ENCODE measurements at regions not wholly inside any gene's neighbourhood (a gene's known extent, or its start where the extent isn't known, plus 50 kb on each side); places are given as distances from the start of the nearest gene placed in this dataset.

GRCh38 chr21:14846621-14847020 lies 218.2 kb downstream of the NRIP1 start:
- Histone ChIP-seq H3K36me3 (no peaks in the 10 kb centered on the region), H3K27ac (no peak overlapping the region), H3K4me3 (no peak overlapping the region), H3K9me3 (no peaks in the 10 kb centered on the region), H3K27me3 (no peaks in the 10 kb centered on the region), H3K4me1 (no peaks in the 10 kb centered on the region)
- intact Hi-C loops (cut with DNase I) = no loop called here
- DNase-seq = no peak
- TF ChIP-seq CTCF (IDR thresholded peaks at IDR 0.05) (no peak), POLR2A (IDR thresholded peaks at IDR 0.05) (no peak)

GRCh38 chr21:14844001-14844400 lies 220.8 kb downstream of the NRIP1 start:
- no peak for TF ChIP-seq CTCF (IDR thresholded peaks at IDR 0.05)
- no peak for TF ChIP-seq POLR2A (IDR thresholded peaks at IDR 0.05)
- Histone ChIP-seq H3K27me3 (no peaks in the 10 kb centered on the region), H3K36me3 (no peaks in the 10 kb centered on the region), H3K4me3 (no peak overlapping the region), H3K4me1 (no peaks in the 10 kb centered on the region), H3K27ac (no peak overlapping the region), H3K9me3 (no peaks in the 10 kb centered on the region)
- no peak for DNase-seq
- intact Hi-C loops (cut with DNase I) = no loop called here

GRCh38 chr21:14842601-14843000 lies 222.2 kb downstream of the NRIP1 start:
- Histone ChIP-seq H3K27me3 (no peaks in the 10 kb centered on the region), H3K27ac (no peak overlapping the region), H3K4me3 (no peak overlapping the region), H3K36me3 (no peaks in the 10 kb centered on the region), H3K4me1 (no peaks in the 10 kb centered on the region), H3K9me3 (no peaks in the 10 kb centered on the region)
- no peak for DNase-seq
- WGBS, 2 donors = 60 to 78% methylated on average over 3 of the region's 3 CpGs
- TF ChIP-seq POLR2A (IDR thresholded peaks at IDR 0.05) (no peak), CTCF (IDR thresholded peaks at IDR 0.05) (no peak)
- intact Hi-C loops (cut with DNase I) = no loop called here

GRCh38 chr21:14841511-14842472 lies 223.0 kb downstream of the NRIP1 start:
- Histone ChIP-seq H3K27ac (no peak overlapping the region), H3K4me1 (no peaks in the 10 kb centered on the region), H3K4me3 (no peak overlapping the region), H3K9me3 (no peaks in the 10 kb centered on the region), H3K27me3 (no peaks in the 10 kb centered on the region), H3K36me3 (no peaks in the 10 kb centered on the region)
- TF ChIP-seq POLR2A (IDR thresholded peaks at IDR 0.05) (no peak), CTCF (IDR thresholded peaks at IDR 0.05) (no peak)
- no peak for DNase-seq
- intact Hi-C loops (cut with DNase I) = no loop called here
- WGBS, 2 donors = 91 to 96% methylated on average over 42 to 46 of the region's 51 CpGs

GRCh38 chr21:14838400-14838799 lies 226.4 kb downstream of the NRIP1 start:
- WGBS, 2 donors = 53 to 56% methylated on average over 3 of the region's 3 CpGs
- no peak overlapping the region for H3K4me3 ChIP-seq
- H3K27me3 ChIP-seq = no peaks in the 10 kb centered on the region
- no peaks in the 10 kb centered on the region for H3K4me1 ChIP-seq
- no peak for DNase-seq
- H3K27ac ChIP-seq = no peak overlapping the region
- TF ChIP-seq CTCF (IDR thresholded peaks at IDR 0.05) = no peak
- no peak for TF ChIP-seq POLR2A (IDR thresholded peaks at IDR 0.05)
- no peaks in the 10 kb centered on the region for H3K36me3 ChIP-seq
- intact Hi-C loops (cut with DNase I) = no loop called here
- no peaks in the 10 kb centered on the region for H3K9me3 ChIP-seq
